Germinal center (tissue), 1 donor: ENCODE measurements at regions not wholly inside any gene's neighbourhood (a gene's known extent, or its start where the extent isn't known, plus 50 kb on each side); places are given as distances from the start of the nearest gene placed in this dataset.
"Not testable (repeated sequence)": the region's sequence is repeated elsewhere in the genome, so short reads cannot be mapped to it uniquely, and the experiment has no call there.

Experiments used
- DNase-seq: peaks from one replicate; pipeline ENCODE4 v3.0.0; 2012; ENCODE audit warnings: mixed read lengths, low spot score

DNA sequence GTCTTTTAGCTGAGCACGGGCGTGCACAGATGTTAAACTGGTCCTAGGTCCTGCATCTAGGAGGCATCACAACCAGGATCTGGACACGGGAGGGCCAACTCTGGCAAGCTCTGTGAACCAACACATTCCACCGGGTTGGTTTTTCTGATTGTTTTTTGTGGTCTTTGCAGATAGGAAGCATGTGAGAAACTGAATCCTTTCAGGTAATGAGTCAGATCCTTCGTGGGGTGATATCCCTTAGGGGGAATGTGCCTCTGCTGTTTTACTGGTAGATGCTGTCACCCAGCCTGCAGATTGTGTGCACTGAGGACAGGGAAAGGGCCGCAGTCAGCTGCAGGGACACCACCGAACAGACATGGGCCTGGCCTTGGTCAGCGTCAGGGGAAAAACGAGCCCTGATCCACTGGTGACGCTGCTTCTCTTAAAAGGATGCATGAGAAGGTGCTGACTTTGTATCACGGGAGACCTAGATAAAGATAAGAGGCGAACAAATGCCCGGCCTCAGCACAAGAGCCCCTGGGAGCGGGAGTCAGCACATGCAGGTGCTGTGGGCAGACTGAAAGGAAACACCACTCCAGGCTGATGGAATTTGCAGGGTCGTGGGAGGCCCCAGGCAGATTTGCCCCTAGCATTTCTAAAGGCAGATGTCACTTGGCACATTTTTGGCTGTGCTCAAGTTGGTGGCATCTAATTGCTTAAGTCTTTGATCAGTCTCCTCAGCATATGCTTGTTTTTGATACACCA lies 51.1 kb downstream of the DOP1B start:
- DNase-seq: no peak

DNA sequence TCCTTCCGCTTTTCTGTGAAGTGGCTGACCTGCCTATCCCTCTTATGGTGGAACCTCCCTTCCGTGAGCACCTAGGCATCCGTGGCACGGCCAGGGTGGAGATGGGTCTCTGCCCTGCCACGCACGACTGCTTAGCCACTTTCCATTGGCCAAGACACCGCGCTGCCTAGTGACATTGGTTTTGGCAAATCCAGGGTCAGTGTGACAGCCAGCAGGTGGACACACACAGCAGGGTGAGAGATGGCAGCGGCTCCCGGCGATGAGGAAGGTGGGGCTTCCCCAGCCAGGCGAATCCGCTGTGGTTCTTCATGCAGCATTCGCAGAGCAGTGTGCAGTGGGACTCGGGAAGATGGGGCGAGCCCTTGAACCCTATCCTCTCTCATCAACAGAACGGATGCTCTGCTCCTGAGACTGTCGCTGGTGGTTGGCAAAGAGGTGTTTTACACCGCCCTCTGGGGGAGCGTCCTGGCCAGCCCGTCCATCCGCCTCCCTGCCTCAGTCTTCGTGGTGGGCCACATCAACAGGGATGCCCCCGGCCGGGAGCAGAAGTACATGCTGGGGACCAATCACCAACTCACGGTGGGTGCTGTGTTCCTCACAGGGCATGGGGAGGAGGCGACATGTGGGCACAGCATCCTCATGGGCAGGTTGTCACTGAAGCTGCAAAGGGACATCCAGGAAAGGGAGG lies 51.8 kb downstream of the DOP1B start:
- DNase-seq: no peak

DNA sequence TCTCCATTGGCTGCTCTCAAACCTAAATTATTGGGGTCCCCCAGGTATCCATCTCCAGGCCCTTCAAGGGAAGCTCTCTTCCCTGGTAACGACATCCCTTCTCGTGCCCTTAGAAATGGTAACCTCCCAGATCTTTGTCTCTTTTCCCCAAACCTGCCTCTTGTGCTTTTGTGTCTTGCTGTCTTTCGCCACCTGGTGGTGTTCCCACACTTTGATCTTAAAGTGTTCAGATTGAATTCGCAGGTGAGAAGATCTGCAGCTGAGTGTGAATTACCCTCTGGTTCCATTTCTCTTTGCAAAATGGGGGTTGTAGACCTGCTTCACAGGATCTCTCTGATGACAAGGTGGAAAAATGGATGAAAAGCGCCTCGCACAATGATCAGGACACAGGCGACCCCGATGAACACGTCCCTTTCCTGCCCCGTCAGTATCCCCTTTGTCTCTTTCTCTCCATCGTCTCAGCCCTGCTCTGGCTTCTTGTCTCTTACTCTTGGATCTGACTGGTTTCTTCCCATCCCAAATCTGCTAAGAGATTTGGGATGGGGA lies 53.1 kb downstream of the DOP1B start:
- DNase-seq: peak; percentile 13

DNA sequence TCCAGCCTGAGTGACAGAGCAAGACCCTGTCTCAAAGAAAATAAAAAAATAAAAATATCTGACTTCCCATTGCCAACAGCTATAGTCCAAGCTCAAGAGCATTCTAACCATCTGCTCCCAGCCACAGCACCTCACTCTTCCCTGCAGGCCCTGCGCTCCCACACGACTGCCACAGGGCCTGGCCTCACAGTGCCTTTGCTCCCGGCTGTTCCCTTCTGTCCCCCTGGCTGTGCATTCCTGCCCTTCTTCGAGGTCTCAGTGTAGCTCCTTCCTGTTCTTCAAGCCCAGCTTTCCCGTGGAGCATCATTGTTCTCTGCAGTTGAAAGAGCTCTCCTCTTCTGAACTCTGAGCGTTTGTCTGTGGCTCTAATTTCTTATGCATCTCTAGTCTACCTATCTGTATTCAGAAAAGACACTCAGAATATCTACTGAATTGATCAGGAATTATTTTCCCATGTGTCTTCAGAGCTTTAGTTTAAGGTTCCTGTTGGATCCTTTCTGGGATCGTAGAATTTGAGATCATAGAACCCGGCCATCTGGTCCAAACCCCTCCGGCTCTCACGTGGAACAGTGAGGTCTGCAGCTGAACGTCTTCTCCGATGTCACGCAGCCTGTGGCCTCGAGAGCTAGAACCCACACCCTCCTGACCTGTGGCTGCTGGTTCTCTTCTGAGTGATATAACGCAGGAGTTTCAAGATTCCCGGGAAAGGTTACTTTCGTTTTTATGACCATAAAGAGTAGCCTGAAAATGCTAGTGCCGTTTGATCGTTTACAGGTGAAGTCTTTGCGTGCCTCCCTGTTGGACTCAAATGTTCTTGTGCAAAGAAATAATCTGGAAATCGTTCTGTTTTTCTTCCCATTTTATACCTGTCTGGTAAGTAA lies 54.4 kb downstream of the DOP1B start:
- DNase-seq: no peak

DNA sequence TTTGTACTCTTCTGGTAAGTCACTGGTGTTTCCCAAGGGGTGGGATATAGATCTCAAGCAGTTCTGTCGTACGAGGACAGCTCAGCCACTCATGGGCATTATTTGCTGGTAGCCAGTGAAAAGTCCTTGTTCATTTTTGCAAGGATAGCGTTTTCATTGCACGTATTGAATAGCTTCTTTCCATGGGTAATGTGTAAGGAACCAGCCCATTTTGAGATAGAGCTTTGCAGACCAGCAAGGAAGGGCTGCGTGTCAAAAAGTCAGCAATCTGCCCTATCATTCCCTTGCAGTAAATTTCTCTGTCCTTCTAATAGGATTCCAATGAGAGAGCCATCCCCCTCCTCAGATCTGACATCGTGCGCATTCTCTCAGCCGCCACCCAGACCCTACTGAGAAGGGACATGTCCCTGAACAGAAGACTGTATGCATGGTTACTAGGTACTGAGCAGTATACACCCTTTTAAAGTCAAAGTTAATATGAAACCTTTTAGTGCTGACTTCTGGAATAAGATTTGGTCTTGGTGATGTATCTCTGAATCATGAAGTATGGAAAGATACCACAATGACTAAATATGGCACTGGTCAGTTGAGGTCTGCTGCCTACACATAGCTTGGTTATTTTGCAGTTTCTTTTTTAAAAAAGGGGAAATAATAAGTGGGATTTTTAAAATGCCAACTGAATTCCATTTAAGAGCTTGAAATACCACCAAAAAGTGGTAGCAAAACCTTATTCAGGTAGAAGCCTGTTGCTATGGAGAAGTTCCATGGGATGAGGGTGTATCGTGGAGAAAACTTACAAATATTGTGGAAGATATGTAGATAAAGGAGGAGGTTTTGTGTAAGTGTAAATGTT lies 55.3 kb downstream of the DOP1B start:
- no peak for DNase-seq

DNA sequence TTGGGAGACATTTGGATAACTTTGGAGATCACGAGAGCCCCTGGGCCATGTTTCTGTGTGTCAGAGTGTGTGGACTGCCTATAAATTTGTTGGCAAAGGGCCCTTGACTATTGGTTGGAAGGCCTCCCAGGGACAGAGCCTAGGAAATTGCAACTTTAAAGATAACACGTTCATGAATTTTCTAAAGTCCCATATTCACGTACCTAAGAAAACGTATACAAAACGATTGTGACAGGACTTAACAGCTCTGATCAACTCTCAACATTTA lies 55.8 kb downstream of the DOP1B start:
- no peak for DNase-seq

DNA sequence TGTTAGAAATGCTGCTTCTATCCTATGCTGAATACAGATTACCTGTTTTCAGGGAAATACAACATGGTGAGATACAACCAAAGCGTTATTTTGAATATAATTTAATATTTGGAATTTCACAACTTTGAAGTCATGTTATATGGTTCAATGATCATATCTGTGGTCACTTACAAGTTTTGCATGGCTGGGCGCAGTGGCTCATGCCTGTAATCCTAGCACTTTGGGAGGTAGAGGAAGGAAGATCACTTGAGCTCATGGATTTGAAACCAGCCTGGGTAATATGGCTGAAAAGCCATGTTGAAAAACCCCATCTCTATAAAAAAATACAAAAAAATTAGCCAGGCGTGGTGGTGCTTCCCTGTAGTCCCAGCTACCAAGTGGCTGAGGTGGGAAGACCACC lies 57.9 kb downstream of the DOP1B start:
- DNase-seq: no peak

DNA sequence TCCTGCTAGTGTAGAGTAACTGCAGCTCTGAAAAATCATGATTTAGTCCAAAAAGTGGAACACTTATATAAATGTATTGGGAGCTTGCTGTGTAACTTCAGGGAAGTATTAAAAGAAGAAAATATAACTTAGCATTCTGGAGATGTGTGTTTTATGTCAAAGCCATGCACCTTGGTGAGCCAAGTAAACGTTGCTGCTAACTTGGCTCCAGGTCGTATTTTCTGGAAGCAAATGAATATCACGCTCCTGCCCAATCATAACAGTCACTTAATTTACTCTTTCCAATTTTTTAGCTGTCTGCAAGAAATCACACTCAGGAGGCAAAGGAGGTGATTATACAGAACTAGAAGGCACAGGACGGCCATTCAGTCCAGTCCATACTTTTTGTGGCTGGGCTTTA lies 61.1 kb downstream of the DOP1B start:
- no peak for DNase-seq

DNA sequence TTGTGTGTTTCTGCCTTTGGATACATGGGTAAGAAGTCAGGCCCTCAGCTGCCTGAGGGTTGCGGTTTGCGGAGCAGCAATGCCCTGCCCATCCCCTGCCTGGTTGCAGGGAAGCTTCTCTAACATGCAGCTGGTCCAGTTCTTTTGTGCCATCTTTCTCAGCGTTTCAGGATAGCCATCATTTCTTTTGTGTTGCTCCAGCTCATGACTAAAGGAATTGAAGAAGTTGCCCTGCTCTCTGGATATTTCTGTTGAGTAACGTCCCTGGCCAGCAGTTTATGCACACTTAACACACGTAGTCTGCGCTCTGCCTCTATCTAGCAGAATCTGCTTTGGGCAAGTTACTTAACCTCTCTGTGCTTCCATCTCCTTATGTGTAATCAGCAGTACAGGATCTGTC lies 62.1 kb downstream of the DOP1B start:
- no peak for DNase-seq

DNA sequence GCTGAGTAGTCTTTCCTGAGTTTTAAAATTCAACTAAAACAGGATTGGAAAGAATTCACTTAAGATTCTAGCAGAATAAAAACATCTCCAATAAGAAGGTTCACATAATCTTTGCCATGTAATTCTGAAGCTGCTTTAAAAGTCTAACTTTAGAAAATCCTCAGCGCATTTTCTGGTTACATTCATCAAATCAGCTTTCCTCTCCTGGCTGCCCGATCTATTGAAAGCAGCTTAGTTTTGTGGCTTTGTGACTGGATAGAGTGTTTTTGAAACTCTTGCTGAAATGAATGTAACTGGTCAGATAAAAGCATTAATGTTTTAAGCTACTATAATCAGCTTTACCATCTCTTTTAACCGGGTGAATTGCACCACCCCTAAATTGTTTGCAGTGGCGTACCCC lies 66.8 kb downstream of the DOP1B start:
- DNase-seq: no peak

DNA sequence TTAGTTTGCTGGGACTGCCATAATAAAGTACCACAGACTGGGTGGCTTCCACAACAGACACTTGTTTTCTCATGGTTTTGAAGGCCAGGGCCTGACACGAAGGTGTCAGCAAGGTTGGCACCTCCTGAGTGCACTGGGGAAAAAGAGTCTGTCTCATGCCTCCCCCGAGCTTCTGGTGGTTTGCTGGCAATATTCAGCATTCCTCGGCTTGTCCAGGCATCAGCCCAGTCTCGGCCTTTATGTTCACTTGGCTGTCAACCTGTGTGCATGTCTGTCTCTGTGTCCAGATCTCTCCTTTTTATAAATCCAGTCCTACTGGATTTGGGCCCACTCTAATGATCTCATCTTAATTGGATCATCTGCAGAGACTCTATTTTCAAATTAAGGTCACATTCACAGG lies 72.6 kb downstream of the DOP1B start:
- no peak for DNase-seq

DNA sequence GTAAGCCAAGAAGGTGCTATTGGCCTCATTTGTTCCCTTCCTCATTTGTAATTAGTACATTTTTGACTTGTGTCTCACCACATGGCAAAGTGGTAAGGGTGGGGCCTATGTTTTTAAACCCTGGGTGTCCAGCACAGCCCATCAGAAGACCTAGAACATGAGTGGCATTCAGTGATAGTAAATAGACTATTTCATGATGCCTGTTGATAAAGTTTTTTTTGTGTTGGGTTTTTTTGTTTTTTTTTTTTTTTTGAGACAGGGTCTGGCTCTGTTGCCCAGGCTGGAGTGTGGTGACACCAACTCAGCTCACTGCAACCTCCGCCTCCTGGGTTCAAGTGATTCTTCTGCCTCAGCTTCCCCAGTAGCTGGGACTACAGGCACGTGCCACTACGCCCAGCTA lies 74.8 kb downstream of the DOP1B start:
- not testable (repeated sequence) for DNase-seq

DNA sequence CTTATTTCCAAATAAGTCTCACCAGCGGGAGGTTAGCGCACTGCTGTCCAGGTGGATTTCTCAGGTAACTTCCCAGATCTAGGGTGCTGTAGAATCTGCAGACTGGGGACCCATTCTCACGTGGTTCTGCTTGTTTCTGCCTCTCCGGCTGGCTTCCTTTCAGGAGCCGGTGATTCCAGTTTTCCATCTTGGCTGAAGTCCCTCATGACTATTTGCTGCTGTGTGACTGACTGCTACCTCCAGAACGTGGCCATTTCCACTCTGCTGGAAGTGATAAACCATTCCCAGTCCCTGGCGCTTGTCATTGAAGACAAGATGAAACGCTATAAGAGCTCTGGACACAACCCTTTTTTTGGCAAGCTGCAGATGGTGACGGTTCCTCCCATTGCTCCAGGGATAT lies 76.0 kb downstream of the DOP1B start:
- DNase-seq: no peak

DNA sequence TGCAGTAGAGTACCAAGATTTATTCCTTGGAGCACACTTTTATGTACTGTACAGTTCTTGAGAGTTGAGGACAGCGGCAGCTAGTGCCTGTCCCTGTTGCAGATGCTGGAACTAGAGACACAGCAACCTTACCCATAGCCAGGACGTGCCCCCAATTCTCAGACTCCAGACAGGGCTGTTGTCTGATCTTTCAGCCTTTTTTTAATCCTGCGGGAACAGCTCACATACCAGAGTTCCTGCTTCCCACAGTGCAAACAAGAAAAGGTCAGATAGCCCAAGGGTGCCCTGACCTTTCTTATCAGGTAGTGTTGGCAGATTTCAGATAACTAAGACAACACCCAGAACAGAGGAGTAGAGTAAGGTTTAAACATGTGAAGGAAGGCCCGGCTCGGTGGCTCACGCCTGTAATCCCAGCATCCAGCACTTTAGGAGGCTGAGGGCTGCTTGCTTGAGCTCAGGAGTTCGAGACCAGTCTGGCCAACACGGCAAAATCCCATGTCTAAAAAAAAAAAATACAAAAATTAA lies 78.5 kb downstream of the DOP1B start:
- DNase-seq: no peak

DNA sequence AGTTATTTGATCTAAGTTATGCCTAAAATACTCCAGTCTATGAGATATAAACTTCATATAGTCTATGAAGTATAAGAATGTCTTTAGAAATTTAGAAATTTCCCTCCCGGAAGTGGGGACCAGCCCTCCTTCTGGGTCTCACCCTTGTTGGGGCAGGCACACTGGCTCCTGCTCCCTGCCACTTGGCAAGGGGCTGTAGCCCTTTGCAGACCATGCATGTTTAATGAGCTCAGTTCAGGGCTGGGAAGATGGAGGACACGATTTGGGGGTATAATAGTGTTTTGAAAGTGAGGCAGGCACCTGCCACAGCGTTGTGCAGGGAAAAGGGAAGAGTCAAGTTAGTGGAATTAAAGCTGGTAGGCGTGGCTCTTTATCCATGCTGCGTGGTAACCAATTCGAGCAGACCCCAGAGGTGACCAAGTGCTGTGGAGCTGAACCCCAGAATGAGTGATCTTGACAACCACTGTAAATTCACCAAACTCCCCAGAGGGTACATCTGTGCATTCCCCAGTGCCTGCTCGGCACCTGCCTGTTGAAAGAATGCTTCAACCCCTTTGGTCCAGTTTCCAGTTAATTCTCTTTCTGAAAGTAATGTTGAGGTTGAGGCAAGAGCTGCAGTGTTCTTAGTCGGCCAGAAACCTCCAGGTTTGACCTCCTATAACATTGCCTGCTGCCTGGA lies 79.6 kb downstream of the DOP1B start:
- DNase-seq: no peak

DNA sequence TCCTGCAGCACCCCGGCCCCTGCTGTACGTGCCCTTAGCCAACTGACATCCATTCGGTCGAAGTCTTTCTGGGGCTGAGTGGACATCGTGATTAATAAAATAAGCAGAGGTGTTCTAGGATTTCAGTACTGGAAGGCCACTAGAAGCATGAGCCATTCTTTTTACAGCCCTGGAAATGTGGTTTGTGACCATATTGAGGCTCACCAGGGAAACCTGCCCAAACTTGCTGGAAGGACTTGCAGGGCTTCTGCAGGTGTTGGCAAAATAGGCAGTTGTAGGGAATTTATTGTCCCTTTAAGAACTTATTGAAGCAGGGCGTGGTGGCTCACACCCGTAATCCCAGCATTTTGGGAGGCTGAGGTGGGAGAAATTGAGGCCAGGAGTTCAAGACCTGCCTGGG lies 80.8 kb downstream of the DOP1B start:
- DNase-seq: no peak

DNA sequence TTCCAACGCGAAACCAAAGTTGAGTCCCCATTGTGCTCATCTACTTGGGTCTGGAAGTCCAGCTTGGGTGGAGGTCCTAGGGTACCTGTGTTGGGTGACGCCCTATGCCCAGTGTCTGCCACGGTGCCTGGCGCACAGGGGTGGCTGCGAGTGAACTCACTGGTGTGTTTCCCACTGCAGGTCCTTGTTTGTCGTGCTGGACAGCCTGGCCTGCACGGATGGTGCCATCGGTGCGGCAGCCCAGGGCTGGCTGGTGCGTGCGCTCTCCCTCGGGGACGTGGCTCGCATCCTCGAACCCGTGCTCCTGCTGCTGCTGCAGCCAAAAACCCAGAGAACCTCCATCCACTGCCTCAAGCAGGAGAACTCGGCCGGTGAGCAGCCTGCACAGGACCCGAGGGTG lies 80.4 kb upstream of the MORC3 start:
- DNase-seq: no peak

DNA sequence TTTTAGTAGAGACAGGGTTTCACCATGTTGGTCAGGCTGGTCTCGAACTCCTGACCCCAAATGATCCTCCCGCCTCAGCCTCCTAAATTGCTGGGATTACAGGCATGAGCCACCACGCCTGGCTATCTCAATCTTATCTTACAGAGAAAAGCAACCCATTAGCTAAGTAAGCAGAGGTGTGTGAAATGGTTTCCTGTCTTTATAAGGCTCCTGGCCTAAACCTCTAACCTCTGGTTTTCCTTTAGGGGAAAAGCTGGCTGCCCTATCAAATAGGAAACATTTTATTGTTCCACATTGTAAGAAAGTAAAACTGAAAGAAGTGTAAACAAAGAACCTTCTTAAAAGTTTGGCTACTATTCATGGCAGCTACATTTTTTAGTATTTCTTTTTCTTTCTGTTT lies 78.3 kb upstream of the MORC3 start:
- no peak for DNase-seq

DNA sequence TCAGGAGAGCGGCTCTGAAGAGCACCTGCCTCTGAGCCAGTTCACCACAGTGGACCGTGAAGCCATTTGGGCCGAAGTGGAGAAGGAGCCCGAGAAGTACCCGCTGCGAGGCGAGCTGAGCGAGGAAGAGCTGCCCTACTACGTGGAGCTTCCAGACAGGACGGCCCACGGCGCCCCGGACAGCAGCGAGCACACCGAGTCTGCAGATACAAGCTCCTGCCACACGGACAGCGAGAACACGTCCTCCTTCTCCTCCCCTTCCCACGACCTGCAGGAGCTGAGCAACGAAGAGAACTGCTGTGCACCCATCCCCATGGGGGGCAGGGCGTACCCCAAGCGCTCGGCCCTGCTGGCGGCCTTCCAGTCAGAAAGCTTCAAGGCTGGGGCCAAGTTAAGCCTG lies 74.9 kb upstream of the MORC3 start:
- no peak for DNase-seq

DNA sequence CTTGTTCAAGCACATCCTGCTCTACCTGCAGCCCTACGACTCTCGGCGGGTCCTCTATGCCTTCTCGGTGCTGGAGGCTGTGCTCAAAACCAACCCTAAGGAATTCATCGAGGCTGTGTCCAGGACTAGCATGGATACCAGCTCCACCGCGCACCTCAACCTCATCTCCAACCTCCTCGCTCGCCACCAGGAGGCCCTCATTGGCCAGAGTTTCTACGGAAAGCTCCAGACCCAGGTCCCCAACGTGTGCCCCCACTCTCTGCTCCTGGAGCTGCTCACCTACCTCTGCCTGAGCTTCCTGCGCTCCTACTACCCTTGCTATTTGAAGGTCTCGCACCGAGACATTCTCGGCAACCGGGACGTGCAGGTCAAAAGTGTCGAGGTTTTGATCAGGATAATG lies 74.3 kb upstream of the MORC3 start:
- no peak for DNase-seq

DNA sequence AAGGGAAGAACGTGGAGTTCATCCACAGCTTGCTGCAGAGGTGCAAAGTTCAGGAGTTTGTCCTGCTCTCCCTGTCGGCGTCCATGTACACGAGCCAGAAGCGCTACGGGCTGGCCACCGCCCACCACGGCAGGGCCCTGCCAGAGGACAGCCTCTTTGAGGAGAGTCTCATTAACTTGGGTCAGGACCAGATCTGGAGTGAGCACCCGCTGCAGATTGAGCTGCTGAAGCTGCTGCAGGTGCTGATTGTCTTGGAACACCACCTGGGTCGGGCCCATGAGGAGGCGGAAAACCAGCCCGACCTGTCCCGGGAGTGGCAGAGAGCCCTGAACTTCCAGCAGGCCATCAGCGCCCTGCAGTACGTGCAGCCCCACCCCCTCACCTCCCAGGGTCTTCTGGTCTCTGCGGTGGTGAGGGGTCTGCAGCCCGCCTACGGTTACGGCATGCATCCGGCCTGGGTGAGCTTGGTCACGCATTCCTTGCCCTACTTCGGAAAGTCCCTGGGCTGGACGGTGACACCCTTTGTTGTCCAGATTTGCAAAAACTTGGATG lies 73.8 kb upstream of the MORC3 start:
- DNase-seq: no peak
